HL-60/S4 treated with retinoic acid at 250 ng/mL for 4 days and 3 days (cell line): ENCODE measurements at regions not wholly inside any gene's neighbourhood (a gene's known extent, or its start where the extent isn't known, plus 50 kb on each side); places are given as distances from the start of the nearest gene placed in this dataset.

Source experiments
- in situ Hi-C: fragments of 300-500 bp; cut with MboI; formaldehyde crosslinking; loops from 2 replicates; pipeline ENCODE4 v1.7.0; 2022; ENCODE audit warnings: low sequenced_read_pairs

DNA sequence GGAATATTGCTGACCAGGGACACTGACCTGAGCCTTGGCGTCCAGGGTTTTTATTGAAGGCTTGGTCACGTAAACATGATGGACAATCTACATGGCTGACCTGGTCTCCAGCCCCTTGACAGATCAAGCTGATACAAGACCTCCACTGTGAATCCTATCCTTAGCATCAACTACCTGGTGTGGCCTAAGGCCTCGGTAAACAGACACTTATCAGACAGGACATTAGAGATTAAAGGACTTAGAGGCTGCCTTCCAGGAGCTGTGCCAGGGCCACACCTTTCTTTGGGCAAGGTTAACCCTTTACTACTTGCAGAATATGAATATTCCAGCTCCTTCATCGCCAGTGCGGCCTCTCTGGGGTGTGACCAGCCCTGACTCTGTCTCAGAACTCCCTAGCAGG, 104.9 kb upstream of the FOXA2 start:
- in situ Hi-C loops = loop anchor here (5.0 to 25.0 kb wide), 3 partner anchors 352 to 748 kb away; partner anchors contain the start of gene CSTL1

DNA sequence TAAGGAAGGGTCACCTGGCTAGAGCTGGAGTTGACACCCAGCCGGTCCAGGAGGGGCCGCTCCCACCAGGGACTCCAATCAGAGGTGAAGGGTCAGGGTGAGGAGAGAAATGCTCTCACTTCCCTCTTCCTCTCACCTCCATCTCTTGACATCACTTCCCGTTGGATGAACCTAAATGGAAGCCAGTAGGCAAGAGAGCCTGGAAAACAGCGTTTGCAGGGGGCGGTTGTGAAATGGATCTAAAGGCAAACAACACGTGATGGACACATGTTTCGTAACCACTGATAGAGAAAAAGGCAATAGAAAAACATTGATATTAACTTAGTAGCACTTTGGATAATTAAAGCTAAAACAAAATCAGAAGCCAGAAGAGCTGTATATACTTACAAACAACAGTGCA, 105.6 kb upstream of the FOXA2 start:
- in situ Hi-C loops = loop anchor here (5.0 to 25.0 kb wide), 4 partner anchors 353 to 747 kb away; partner anchors contain the start of gene CSTL1

DNA sequence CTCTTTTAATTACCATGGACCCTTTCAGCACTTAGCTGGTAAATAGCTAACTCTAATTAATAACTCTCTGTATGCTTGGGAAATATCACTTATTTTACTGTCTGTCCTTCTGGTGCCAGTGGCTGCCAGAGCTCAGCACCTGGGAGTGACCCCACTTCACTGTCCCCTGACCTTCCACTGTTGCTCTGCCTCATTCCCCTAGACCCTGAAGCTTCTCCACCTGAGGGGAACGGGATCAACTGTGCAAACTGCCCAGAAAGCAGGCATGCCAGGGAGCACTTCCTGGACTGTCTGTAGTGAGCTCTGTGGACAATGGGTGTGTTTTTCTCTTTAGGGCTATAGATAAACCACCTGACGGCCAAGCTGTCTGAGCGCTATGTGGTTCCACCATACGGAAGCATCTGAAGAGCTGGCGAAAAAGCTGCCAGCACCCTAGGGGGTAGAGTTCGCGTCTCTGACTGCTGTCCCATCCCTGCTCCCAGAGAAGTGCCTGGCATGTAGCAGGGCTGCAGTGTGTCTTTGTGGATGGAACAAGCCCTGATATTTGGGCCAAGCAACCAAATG, 106.3 kb upstream of the FOXA2 start:
- in situ Hi-C loops = loop anchor here (10.0 to 25.0 kb wide), 3 partner anchors 547 to 747 kb away; partner anchors contain the start of gene CSTL1

DNA sequence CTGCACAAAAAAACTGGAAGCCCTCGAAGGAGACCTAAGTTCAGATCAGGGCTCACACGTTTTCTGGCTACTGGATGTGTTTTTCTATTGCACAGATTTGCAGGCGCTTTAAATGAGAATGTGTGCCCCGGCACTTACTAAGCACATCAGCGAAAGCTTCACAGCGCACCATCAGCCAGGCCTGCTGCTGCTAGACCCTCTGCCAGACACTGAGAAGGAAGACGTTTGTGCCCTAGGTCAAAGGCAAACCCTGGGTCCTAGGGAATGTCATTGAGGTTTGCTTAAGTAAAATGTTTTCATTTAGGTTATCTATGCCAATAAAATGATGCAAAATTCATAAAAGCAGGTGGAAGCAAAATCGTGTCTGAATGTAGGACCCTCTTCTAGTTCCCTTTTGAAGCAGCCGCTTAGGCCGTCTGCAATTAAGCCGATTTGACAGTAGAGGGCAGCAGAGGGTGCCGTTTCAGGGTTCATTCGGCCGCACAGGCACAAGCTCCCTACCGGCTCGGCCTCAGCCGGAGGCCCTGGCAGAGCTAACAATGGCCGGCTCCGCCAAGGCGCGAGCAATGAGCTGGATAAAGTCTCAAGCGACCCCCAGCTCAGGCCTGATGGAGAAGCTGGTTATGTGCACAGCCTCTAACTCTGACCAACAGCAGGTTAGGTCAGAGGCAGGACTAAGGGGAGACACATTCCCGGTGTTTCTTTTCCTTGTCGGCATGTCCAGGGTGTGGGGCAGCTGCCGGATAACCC, 107.2 kb upstream of the FOXA2 start:
- in situ Hi-C loops = loop anchor here (10.0 to 25.0 kb wide), 3 partner anchors 546 to 746 kb away; partner anchors contain the start of gene CSTL1

DNA sequence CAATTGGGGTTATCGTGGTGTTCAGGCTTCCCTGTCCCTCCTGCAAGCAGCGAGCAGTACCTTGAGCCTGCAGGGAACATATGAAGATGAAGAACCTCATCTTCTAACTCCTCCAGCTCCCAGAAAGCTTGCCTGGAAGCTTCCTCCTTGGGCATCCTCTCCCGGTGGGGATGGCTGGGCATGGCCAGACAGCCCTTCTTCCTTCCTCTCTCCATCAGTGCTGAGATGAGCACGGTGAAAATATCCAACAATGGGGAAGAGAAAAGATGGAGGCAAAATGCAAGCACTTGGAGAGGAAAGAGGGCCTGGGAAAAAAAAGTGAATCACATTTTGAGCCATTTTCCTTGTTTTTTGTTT, 107.7 kb upstream of the FOXA2 start:
- in situ Hi-C loops = loop anchor here (10.0 to 25.0 kb wide), 3 partner anchors 545 to 745 kb away; partner anchors contain the start of gene CSTL1

DNA sequence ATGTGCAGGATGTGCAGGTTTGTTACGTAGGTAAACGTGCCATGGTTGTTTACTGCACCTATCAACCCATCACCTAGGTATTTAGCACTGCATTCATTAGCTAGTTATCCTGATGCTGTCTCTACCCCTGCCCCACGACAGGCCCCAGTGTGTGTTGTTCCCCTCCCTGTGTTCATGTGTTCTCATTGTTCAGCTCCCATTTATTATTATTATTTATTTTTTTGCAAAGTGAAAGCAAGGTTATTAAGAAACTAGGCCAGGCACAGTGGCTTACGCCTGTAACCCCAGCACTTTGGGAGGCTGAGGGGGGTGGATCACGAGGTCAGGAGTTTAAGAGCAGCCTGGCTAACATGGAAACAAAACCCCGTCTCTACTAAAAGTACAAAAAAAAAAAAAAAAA, 108.2 kb upstream of the FOXA2 start:
- in situ Hi-C loops = loop anchor here (10.0 to 25.0 kb wide), 3 partner anchors 545 to 745 kb away; partner anchors contain the start of gene CSTL1

DNA sequence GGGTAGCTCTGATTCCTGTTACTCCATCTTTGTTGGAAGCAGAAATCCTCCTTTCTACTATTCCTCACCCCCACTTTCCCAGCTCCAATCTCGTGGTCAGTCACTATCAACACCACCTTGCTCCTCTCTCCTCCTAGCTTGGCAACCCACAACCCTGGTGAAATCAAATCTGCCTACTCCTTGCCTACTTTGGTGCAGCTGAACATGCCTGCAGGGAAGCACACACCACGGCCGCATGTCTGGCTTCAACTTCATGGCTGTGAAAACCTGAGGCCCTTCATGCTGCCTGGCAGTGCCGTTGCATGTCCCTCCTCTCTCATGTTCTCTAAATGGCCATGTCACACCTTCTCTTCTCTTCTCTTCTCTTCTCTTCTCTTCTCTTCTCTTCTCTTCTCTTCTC, 112.4 kb upstream of the FOXA2 start:
- in situ Hi-C loops = loop anchor here (10.0 to 25.0 kb wide), 3 partner anchors 541 to 741 kb away; partner anchors contain the start of gene CSTL1

DNA sequence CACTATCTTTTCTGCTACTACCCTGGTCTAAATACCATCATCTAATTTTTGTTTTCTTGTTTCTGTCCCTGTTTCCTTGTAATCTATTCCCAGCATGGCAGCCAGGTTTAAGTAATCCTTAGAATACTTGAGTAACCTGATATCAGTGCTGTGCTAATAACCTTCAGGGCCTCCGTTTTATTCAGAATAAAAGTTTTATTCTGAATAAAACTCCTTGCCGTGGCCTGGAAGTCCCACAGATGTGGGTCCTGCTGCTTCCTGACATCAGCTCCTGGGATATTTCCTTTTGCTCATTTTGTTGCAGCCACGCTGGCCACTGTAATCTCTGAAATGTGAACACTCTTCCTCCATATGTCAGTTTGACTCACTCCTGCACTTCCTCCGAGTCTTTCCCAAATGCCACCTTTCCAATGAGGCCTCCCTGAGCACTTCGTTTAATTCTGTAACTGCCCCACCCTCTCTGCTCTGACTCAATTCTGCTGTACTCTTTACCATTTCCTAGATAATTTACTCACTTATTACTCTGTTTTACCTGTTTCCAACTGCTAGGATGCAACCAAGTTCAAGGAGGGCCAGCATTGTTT, 114.0 kb upstream of the FOXA2 start:
- in situ Hi-C loops = loop anchor here (10.0 to 25.0 kb wide), 3 partner anchors 539 to 739 kb away; partner anchors contain the start of gene CSTL1

DNA sequence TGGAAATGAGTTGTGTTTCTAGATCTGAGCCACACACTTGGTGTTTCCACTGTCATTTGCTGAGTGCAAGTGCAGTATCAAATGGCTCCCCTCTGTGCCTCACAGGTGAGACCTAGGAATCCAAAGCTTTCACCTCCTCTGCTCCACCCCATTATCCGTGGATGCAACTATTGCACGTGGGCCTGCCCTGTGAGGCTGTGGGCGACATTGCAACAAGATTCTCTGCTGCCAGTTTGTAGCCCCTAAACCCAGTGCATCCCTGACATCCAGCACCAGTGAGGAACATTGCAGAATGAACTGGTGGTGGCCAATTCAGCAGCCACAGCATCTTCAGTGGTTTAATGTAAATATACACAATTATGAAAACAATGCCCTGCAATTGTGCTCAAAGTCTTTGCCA, 115.0 kb upstream of the FOXA2 start:
- in situ Hi-C loops = loop anchor here (10.0 to 25.0 kb wide), 3 partner anchors 538 to 738 kb away; partner anchors contain the start of gene CSTL1

DNA sequence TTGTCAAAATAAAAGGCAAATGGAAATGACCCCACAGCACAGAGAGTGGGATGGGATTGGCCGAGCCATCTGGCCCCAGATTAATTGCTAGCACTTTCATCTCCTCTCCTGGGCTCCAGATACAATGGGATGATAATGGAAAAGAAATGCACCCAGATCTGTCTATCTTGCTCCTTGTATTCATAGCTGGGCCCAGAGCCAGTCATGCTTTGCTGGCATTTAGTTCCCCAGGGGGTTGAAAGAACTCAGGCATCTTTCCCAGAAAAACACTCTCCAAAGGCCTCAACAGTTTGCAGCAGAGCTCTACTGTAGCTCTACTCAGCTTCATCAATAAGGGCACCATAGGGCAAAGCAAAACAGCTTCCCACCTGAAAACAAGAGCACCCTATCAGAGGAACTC, 116.0 kb upstream of the FOXA2 start:
- in situ Hi-C loops = no loop called here

DNA sequence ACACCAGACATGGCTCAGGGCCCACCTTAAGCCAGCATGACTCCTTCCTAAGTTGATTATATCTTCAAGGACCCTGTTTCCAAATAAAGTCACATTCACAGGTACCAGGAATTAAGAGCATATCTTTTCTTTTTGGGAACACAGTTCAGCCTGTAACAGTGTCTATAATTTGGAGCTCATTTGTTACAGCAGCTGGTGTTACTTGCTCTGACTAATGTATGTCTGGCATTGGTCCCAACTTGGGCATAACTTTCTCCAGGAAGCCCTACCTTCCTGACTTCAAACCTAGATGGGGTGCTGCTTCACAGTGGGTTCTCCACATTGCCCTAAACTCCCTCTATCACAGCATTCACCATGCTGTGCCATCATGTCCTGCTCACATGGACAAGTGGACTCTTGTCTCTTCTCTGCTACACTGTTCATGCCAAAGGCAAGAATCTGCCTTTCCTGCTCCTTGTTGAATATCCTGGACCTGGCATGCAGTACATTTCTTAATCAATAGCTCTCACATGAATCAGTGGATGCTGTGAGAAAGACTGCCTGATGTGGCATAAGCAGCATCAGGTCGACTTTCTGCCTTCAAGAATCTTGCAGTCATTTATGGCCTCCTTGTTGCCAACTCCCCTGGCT, 117.4 kb upstream of the FOXA2 start:
- in situ Hi-C loops = no loop called here

DNA sequence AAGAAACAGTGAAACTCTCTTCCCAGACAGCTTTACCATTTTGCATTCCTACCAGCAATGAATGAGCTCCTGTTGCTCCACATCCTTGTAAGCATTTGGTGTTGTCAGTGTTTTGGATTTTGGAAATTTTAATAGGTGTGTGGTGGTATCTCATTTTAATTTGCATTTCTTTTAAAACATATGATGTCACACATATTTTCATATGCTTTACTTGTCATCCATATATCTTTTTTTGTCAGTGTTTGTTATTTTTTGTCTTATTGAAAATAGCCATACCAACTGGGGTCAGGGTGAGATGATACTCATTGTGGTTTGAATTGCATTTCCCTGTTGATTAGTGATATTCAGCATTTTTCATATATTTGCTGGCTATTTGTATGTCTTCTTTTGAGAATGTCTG, 119.5 kb upstream of the FOXA2 start:
- in situ Hi-C loops = no loop called here

DNA sequence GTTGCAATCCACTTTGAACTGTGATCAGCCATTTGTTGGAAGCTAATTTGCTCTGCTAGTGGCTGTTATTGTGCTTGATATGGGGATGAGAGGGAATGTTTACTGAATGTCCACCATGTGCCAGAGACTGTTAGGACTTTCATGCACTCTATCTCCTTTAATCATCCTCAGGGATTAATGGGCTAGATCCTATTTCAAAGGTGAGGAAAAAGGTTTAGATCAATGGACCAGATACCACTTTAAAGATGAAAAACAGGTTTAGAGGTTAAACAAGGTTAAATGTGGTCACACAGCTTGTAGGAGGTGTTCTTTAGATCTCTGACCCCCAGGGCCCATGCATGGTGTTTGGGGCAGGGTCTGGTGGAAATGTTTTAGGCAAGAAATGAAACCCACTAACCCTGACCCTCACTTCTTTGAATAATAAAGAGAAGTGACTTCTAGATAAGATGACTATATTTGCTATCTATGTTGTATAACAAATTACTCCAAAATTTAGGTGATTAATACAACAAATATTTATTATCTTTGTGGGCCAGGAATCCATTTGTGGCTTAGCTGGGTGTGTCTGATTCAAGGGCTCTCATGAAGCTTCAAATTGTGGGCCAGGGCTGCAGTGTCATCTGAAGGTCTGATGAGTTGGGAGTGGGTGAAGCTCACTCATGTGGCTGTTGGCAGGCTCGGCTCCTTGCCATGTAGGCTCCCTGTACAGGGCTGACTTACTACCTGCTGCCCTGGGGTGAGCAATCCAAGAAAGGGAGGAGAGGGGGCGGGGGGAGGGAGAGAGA, 127.8 kb upstream of the FOXA2 start:
- in situ Hi-C loops = no loop called here

DNA sequence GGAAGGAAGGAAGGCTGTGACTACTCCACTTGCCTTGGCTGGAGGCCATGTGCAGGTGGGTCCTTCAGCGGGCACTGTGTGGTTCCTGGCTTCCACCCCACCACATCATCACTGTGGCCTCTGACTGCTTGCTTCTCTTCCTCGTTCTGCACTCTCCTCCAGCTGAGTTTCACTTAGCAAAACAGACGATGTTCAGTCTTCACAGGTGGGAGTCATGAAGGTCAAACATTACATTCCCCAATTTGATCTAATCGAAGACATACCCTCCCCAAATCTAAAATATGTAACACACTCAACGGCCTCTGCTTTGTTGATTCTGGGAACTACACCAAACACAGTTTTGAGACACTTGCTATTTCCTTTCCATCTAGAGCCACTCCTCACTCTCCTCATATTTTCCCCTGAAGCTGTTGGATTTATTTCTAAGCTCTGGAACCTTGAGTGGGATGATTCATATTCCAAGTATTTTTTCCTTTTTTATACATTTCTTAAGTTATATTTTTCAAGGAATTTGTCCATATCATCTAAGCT, 132.5 kb upstream of the FOXA2 start:
- in situ Hi-C loops = no loop called here

DNA sequence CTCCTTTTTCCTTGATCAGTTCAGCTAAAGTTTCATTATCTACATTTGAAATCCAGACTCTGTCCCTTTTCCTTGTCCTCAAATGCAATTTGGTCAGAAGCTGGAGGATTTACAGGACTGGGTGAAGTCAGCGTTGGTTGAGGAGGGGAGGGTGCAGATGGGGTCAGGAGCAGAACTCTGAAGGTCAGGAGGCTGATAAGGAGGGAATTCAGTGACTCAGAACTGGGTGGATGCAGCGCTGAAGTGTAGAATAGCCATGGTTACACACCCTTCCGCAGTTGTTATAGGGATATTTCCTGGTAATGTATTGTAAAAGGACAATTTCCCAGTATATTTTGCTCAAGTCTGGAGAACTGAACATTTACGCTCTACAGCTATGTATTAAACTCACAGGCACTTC, 133.1 kb upstream of the FOXA2 start:
- in situ Hi-C loops = no loop called here

DNA sequence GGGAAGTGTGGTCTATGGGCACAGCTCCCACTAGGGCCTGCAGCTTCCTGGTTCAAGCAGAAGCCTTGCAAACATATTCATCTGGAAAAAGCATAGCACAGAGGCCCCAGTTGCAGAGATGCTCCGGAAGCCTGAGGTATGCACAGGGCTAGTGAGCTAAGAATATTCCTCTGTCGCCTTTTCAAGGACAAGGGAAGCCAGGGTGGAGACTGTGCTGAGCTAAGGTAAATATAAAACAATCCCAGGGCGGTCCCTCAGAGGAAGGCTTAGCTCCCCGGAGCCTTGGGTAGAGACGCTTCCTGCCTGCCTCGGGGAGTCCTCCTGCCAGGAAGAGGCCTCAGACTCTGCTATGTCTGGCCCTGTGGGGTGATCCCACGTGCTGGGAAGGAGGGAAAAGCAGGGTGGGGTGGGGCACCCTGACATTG, 134.8 kb upstream of the FOXA2 start:
- in situ Hi-C loops = no loop called here

DNA sequence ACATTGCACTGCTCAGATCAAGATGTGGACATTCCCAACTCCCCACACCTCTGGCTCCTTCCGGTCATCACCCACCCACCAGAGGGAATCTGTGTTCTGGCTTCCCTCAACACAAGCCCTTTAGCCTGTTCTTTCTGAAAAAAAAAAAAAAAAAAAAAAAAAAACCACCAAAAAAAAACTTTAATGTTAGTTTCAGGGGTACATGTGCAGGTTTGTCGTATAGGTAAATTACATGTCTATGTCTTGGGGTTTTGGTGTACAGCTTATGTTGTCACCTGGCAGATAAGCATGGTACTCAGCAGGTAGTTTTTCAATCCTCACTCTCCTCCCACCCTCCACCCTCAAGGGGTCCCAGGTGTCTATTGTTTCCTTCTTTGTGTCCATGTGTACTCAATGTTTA, 135.8 kb upstream of the FOXA2 start:
- in situ Hi-C loops = no loop called here

DNA sequence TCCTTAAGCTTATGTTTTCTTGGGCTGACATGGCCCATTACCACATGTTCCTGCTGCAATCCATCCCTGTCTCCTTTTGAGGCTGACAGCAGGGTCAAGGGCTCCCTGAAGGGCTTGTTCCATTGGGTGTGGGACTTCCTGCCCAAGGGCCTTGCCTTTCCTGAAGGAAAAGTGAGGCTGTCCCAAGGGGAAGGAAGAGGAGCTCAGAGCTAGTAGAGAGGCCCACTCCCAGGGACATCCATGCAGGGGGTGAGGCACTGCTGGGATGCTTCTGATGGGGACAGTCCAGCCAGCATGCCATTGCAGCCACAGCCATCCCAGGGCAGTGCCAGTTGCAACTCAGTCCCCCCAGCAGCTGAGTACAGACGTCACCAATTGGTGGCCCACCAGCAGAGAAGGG, 138.4 kb upstream of the FOXA2 start:
- in situ Hi-C loops = no loop called here

DNA sequence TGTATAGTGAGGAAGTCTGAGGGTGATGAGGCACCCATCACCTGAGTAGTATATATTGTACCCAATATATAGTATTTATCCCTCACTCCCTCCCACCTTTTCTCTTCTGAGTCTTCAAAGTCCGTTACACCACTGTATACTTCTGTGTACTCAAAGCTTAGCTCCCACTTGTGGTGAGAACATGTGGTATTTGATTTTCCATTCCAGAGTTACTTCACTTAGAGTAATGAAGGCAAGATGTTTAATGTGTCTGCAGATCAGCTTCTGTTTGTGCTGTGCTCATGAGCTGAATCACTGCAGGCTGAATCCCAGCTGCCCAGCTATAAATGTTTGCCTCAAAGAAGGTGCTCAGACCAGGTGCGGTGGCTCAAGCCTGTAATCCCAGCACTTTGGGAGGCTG, 139.3 kb upstream of the FOXA2 start:
- in situ Hi-C loops = no loop called here

DNA sequence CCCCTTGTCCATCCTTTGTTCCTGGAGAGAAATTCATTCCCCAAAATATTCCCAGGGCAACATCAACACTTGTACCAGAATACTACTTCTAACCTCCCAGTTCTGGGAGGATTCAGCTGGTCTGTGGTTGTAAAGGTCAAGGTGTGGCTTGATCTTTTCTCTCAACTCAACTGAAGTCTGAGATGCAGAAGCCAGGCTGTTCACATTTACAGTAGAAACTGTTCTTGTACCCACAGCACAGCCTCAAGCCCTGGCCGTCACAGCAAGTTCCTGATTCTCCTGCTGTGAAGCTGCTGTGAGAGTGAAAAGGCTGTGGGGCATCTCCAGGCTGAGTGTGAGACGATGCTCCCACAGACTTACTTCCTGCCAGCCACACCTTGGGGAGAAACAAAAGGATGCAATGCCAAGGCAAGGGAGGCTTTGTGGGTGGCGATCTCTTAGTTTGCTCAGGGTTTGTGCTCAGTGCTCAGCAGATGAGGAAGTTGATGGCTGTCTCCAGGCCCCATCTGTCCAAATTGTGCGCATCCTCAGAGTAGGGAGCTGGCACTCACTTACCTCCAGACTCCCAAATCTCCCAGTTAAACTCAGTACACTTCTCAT, 143.9 kb upstream of the FOXA2 start:
- in situ Hi-C loops = no loop called here
